ENCODE measurements at regions not wholly inside any gene's neighbourhood (a gene's known extent, or its start where the extent isn't known, plus 50 kb on each side); places are given as distances from the start of the nearest gene placed in this dataset.
A peak's percentile ranks its signal among the peaks of the same experiment; 100 is the strongest.

DNA sequence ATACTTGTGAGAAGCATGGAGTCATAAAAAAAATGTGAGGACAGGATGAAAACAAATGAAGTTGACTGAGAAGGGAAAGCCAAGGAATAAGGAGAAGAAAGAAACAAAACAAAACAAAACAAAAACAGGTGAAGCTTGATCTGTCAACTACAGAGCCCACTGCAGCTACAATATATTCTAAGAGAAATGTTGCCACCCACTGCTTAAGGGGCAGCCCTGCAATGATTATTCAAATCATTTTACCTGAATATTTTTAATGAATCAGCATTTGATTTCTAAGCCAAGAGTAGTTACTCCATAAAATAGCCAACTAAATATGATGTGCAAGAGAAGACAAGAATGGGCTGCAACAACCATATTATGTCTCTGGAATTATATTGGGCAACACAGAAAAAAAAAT is 252.0 kb upstream of the KIF2B start:
- TF ChIP-seq, protein P1, sequence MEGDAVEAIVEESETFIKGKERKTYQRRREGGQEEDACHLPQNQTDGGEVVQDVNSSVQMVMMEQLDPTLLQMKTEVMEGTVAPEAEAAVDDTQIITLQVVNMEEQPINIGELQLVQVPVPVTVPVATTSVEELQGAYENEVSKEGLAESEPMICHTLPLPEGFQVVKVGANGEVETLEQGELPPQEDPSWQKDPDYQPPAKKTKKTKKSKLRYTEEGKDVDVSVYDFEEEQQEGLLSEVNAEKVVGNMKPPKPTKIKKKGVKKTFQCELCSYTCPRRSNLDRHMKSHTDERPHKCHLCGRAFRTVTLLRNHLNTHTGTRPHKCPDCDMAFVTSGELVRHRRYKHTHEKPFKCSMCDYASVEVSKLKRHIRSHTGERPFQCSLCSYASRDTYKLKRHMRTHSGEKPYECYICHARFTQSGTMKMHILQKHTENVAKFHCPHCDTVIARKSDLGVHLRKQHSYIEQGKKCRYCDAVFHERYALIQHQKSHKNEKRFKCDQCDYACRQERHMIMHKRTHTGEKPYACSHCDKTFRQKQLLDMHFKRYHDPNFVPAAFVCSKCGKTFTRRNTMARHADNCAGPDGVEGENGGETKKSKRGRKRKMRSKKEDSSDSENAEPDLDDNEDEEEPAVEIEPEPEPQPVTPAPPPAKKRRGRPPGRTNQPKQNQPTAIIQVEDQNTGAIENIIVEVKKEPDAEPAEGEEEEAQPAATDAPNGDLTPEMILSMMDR (conservative IDR thresholded peaks at IDR 0.05; ENCODE audit: low read depth in 2 of 2), result peak; percentile 20 to 22; a peak in 2 of 4 replicates
- no peak for TF ChIP-seq ZNF114 (CRISPR knock-in tag; IDR thresholded peaks at IDR 0.05)
- Histone ChIP-seq H3K4me3 (no peak overlapping the region), H3F3A (replicated peaks; ENCODE audit: low read depth) (no peaks in the 10 kb centered on the region), H3K36me3 (ENCODE audit: insufficient read depth) (no peaks in the 10 kb centered on the region), H3K27me3 (ENCODE audit: insufficient read depth) (no peaks in the 10 kb centered on the region), H4K20me1 (replicated peaks; ENCODE audit: insufficient read depth) (no peaks in the 10 kb centered on the region), H3K9me2 (ENCODE audit: insufficient read depth) (no peaks in the 10 kb centered on the region), H3K27ac (ENCODE audit: low read depth) (no peak overlapping the region), H3K79me2 (replicated peaks; ENCODE audit: insufficient read depth) (no peaks in the 10 kb centered on the region), H2AFZ (no peak overlapping the region), H3K4me2 (no peak overlapping the region), H3K4me1 (ENCODE audit: insufficient read depth) (no peaks in the 10 kb centered on the region)
- ATAC-seq (no peak), DNase-seq (ENCODE audit: low spot score) (no peak)
- no peak overlapping the region for H3K4me3 Mint-ChIP-seq
- H3K36me3 Mint-ChIP-seq (ENCODE audit: low read depth), result no peaks in the 10 kb centered on the region
- peak overlapping the region; percentile 34 for H3K27ac Mint-ChIP-seq
- H3K27me3 Mint-ChIP-seq (ENCODE audit: insufficient read depth, low read depth, poor library complexity), result no peaks in the 10 kb centered on the region
- H3K9me3 Mint-ChIP-seq, result no peaks in the 10 kb centered on the region
- H3K4me1 Mint-ChIP-seq, result no peaks in the 10 kb centered on the region

DNA sequence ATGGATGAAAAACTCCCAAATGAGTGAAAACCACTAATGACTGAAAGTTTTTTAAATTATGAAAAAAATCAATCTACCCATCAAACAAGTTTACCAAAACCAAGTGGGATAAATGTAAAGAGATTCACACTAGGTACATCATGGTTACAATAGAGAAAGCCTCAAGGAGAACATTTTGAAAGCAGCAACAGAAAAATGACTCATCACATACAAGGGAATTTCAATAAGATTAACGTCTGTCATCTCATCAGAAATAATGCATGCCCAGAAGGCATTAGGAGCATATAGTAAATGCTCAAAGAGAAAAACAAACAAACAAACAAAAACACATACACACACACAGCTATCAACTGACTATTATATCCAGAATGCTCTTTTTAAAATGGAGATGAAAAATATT is 261.8 kb upstream of the KIF2B start:
- ATAC-seq, result no peak
- Histone ChIP-seq H2AFZ (no peak overlapping the region), H3K79me2 (replicated peaks; ENCODE audit: insufficient read depth) (no peaks in the 10 kb centered on the region), H3K9me2 (ENCODE audit: insufficient read depth) (no peaks in the 10 kb centered on the region), H3K4me2 (no peak overlapping the region), H3K27ac (ENCODE audit: low read depth) (no peak overlapping the region), H3K4me1 (ENCODE audit: insufficient read depth) (no peaks in the 10 kb centered on the region), H3K4me3 (no peak overlapping the region), H4K20me1 (replicated peaks; ENCODE audit: insufficient read depth) (no peaks in the 10 kb centered on the region), H3K27me3 (ENCODE audit: insufficient read depth) (no peaks in the 10 kb centered on the region), H3K36me3 (ENCODE audit: insufficient read depth) (no peaks in the 10 kb centered on the region), H3F3A (replicated peaks; ENCODE audit: low read depth) (no peaks in the 10 kb centered on the region)
- Mint-ChIP-seq H3K27ac (no peak overlapping the region), H3K36me3 (ENCODE audit: low read depth) (no peaks in the 10 kb centered on the region), H3K9me3 (no peaks in the 10 kb centered on the region), H3K4me3 (no peak overlapping the region), H3K27me3 (ENCODE audit: insufficient read depth, low read depth, poor library complexity) (no peaks in the 10 kb centered on the region), H3K4me1 (no peaks in the 10 kb centered on the region)
- TF ChIP-seq, protein P2, sequence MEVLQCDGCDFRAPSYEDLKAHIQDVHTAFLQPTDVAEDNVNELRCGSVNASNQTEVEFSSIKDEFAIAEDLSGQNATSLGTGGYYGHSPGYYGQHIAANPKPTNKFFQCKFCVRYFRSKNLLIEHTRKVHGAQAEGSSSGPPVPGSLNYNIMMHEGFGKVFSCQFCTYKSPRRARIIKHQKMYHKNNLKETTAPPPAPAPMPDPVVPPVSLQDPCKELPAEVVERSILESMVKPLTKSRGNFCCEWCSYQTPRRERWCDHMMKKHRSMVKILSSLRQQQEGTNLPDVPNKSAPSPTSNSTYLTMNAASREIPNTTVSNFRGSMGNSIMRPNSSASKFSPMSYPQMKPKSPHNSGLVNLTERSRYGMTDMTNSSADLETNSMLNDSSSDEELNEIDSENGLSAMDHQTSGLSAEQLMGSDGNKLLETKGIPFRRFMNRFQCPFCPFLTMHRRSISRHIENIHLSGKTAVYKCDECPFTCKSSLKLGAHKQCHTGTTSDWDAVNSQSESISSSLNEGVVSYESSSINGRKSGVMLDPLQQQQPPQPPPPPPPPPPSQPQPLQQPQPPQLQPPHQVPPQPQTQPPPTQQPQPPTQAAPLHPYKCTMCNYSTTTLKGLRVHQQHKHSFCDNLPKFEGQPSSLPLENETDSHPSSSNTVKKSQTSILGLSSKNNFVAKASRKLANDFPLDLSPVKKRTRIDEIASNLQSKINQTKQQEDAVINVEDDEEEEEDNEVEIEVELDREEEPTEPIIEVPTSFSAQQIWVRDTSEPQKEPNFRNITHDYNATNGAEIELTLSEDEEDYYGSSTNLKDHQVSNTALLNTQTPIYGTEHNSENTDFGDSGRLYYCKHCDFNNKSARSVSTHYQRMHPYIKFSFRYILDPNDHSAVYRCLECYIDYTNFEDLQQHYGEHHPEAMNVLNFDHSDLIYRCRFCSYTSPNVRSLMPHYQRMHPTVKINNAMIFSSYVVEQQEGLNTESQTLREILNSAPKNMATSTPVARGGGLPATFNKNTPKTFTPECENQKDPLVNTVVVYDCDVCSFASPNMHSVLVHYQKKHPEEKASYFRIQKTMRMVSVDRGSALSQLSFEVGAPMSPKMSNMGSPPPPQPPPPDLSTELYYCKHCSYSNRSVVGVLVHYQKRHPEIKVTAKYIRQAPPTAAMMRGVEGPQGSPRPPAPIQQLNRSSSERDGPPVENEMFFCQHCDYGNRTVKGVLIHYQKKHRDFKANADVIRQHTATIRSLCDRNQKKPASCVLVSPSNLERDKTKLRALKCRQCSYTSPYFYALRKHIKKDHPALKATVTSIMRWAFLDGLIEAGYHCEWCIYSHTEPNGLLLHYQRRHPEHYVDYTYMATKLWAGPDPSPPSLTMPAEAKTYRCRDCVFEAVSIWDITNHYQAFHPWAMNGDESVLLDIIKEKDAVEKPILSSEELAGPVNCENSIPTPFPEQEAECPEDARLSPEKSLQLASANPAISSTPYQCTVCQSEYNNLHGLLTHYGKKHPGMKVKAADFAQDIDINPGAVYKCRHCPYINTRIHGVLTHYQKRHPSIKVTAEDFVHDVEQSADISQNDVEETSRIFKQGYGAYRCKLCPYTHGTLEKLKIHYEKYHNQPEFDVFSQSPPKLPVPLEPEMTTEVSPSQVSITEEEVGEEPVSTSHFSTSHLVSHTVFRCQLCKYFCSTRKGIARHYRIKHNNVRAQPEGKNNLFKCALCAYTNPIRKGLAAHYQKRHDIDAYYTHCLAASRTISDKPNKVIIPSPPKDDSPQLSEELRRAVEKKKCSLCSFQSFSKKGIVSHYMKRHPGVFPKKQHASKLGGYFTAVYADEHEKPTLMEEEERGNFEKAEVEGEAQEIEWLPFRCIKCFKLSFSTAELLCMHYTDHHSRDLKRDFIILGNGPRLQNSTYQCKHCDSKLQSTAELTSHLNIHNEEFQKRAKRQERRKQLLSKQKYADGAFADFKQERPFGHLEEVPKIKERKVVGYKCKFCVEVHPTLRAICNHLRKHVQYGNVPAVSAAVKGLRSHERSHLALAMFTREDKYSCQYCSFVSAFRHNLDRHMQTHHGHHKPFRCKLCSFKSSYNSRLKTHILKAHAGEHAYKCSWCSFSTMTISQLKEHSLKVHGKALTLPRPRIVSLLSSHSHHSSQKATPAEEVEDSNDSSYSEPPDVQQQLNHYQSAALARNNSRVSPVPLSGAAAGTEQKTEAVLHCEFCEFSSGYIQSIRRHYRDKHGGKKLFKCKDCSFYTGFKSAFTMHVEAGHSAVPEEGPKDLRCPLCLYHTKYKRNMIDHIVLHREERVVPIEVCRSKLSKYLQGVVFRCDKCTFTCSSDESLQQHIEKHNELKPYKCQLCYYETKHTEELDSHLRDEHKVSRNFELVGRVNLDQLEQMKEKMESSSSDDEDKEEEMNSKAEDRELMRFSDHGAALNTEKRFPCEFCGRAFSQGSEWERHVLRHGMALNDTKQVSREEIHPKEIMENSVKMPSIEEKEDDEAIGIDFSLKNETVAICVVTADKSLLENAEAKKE (CRISPR knock-in tag; IDR thresholded peaks at IDR 0.05), result no peak
- TF ChIP-seq CREB1 (CRISPR knock-in tag; IDR thresholded peaks at IDR 0.05; ENCODE audit: low read depth), result no peak
- no peak for DNase-seq (ENCODE audit: low spot score)

All from GM23338 (cell line).